AG09319 (cell line): ENCODE measurements at regions not wholly inside any gene's neighbourhood (a gene's known extent, or its start where the extent isn't known, plus 50 kb on each side); places are given as distances from the start of the nearest gene placed in this dataset.
A peak's percentile ranks its signal among the peaks of the same experiment; 100 is the strongest.
"Not testable (repeated sequence)": the region's sequence is repeated elsewhere in the genome, so short reads cannot be mapped to it uniquely, and the experiment has no call there.

ENCODE experiments used
- DNase-seq: peaks from one replicate; pipeline ENCODE4 v3.0.0-alpha.2; 2010; ENCODE audit warnings: low read depth; ENCODE audit errors: extremely low read depth
- TF ChIP-seq, protein P1 (sequence below): IDR thresholded peaks from 2 replicates; pipeline ENCODE4 v1.5.1; 2011; ENCODE audit warnings: low read depth, mild to moderate bottlenecking, inconsistent platforms, low read length, moderate library complexity

DNA sequence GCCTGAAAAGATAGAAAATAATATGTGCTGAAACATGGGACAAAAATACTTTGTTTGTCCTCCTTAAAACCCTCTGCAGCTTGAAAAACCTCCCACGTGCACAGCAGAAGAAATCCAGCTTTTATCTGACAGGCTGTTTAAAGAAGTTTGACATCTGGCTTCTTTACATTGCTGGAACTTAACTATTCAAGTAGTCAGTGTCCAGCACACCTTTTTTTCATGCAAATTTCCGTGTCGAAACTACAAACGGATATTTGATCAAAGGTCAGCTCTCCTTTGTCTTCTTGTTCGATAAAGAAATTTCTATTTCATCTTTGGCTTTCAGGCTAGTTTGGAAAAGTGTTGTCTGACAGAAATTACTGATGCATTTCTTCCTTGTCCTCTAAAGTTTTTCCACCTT lies 66.8 kb upstream of the KBTBD8 start:
- TF ChIP-seq, protein P1, sequence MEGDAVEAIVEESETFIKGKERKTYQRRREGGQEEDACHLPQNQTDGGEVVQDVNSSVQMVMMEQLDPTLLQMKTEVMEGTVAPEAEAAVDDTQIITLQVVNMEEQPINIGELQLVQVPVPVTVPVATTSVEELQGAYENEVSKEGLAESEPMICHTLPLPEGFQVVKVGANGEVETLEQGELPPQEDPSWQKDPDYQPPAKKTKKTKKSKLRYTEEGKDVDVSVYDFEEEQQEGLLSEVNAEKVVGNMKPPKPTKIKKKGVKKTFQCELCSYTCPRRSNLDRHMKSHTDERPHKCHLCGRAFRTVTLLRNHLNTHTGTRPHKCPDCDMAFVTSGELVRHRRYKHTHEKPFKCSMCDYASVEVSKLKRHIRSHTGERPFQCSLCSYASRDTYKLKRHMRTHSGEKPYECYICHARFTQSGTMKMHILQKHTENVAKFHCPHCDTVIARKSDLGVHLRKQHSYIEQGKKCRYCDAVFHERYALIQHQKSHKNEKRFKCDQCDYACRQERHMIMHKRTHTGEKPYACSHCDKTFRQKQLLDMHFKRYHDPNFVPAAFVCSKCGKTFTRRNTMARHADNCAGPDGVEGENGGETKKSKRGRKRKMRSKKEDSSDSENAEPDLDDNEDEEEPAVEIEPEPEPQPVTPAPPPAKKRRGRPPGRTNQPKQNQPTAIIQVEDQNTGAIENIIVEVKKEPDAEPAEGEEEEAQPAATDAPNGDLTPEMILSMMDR: no peak
- DNase-seq: no peak

DNA sequence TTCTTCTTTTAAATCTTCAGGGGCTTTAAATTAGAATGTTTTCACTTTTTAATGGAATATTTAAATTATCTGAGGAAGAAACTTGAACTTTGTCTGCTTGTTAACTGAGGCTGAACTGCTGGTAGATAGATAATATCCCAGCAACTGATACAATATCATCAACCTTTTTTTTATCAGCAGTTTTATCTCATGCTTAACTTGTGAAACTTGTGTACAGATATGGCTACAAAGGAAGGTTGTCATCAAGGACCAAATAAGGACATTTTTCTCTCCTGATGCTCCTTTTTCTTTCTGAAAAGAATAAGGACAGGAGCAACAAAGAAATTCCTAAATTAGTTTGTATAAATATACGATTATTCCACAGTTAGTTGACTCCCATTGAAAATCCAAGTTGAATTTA lies 66.4 kb upstream of the KBTBD8 start:
- TF ChIP-seq, protein P1: no peak
- DNase-seq: no peak

DNA sequence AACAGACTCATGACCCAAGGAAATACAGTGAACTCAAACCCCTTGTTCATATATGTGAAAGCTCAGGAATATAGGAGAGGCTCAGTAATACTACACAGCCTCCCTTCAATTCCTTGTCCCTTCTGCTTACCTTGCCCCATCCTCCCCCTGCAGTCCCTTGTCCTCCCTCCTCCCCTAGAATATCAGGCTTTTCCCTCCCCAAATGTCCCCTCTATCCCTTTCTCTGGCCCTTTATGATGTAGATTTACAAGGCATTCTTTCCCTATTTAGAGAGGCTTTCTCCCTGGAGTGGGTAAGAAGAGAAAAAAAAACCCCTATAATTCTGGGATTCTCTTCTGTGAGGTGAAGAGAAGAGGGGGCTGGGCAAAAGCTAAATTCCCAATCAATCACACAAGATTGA lies 64.9 kb upstream of the KBTBD8 start:
- TF ChIP-seq, protein P1: no peak
- no peak for DNase-seq

DNA sequence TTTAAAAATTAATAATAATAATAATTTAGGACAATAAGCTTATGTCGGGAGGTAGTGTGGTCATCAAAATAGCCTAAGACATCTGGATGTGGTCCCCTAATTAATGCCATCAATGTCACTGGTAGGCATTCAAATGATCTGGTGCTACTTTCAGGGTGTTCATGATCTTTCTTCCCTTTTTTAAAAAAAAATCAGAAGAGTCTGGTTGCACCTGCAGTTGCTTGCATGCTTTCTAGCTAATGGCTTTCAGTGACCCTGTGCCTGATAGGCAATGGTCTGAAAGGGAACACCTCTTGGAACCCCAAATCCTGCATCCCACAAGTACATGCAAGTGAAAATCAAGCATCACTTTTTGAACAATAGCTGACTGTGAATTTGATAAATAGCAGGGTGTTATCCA lies 64.1 kb upstream of the KBTBD8 start:
- TF ChIP-seq, protein P1: no peak
- no peak for DNase-seq

DNA sequence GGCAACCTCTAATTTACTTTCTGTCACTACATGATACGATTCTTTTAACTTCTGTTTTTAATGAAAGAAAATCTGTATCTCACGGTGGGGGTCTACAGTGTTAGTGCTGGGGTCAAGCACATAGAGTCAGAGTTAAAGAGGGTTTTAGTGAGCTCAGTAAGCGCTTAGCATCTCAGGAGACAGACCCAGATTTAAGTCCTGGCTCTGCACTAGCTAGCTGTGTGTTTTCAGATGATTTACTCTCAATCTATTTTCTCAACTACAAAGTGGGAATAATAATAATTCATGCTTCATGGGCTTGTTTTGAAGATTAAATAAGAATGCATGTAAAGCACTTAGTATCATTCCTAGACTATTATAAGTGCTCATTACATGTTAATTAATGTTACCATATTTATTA lies 63.4 kb upstream of the KBTBD8 start:
- DNase-seq: no peak

DNA sequence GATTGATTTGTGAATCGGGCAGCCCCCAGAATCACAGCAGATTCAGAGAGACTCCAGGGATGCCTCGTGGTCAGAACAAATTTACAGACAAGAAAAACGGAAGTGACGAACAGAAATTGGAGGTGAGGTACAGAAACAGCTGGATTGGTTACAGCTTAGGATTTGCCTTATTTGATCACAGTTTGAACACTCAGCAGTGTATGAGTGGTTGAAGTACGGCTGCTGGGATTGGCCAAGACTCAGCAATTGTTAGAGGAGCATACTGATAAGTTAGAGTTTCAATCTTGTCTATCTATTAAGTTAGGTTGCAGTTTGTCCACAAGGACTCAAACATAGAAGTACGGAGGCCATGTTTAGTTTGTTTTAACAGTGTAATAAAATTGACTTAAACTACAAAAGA lies 61.1 kb upstream of the KBTBD8 start:
- DNase-seq: not testable (repeated sequence)

More for the DNA sequence above, 63.4 kb upstream of the KBTBD8 start:
- TF ChIP-seq, protein P1: no peak

DNA sequence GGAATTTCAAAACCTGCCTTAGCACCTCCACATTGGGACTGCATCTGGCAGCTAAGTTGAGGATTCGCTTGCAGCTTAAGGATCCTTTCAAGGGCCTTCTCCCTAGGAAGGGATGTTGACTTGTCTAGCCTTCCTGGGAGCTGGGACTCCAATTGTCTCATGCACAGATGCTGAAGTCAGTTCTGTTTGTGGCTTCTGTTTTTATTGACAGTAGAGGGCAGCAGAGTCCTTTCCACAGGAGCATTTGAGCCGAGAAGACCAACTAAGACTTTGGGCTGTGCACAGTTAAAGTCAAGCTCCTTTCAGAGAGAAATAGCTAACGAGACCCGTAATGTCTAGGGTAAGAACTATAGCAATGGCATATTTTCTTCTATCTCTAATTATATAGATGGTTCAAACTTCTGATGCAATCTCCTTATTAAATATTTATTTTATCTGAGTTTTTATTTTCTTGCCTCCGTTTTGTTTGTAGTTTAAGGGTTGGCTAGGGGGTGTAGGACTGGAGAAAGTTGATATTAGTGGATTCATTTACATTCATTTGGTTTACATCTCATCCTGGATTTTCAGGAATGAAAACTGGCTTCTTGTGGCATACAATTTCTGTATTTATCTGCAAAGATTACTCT lies 59.7 kb upstream of the KBTBD8 start:
- TF ChIP-seq, protein P1: peak; percentile 84
- peak; percentile 39 for DNase-seq

DNA sequence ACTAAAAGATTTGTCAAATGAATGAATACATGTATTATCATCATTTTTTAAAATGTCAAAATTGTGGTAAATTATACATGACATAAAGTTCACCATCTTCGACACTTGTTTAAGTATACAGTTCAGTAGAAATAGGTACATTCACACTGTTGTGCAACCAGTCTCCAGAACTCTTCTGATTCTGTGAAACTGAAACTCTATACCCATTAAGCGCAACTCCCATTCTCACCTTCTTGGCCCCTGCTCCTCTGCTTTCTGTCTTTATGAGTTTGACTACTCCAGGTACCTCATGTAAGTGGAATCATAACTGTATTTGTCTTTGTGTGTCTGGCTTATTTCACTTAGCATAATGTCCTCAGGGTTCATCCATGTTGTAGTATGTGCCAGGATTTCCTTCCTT lies 50.1 kb upstream of the KBTBD8 start:
- TF ChIP-seq, protein P1: no peak
- DNase-seq: no peak
